GM12872 (cell line): ENCODE measurements at regions not wholly inside any gene's neighbourhood (a gene's known extent, or its start where the extent isn't known, plus 50 kb on each side); places are given as distances from the start of the nearest gene placed in this dataset.

Experiments used
- TF ChIP-seq, protein P1 (sequence below): IDR thresholded peaks from 3 replicates; pipeline ENCODE4 v1.5.1; 2011; ENCODE audit warnings: low read depth, mild to moderate bottlenecking, low read length, moderate library complexity; ENCODE audit not compliant: insufficient read depth

DNA sequence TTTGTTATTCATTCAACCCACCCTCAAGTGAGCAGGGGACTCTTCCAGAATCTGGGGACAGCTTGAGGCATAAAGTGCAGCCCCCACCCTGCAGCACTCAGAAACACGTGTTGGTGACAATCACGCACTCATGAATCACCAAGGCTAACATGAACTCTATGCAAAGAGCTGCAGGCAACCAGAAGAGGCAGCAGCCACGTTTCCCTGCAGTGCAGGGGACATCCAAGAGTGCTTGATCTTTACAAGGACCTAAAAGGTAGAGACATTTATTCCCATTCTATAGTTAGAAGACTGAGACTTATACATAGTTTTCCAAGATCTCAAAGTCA is 135.2 kb upstream of the GDF10 start:
- TF ChIP-seq, protein P1, sequence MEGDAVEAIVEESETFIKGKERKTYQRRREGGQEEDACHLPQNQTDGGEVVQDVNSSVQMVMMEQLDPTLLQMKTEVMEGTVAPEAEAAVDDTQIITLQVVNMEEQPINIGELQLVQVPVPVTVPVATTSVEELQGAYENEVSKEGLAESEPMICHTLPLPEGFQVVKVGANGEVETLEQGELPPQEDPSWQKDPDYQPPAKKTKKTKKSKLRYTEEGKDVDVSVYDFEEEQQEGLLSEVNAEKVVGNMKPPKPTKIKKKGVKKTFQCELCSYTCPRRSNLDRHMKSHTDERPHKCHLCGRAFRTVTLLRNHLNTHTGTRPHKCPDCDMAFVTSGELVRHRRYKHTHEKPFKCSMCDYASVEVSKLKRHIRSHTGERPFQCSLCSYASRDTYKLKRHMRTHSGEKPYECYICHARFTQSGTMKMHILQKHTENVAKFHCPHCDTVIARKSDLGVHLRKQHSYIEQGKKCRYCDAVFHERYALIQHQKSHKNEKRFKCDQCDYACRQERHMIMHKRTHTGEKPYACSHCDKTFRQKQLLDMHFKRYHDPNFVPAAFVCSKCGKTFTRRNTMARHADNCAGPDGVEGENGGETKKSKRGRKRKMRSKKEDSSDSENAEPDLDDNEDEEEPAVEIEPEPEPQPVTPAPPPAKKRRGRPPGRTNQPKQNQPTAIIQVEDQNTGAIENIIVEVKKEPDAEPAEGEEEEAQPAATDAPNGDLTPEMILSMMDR: no peak

DNA sequence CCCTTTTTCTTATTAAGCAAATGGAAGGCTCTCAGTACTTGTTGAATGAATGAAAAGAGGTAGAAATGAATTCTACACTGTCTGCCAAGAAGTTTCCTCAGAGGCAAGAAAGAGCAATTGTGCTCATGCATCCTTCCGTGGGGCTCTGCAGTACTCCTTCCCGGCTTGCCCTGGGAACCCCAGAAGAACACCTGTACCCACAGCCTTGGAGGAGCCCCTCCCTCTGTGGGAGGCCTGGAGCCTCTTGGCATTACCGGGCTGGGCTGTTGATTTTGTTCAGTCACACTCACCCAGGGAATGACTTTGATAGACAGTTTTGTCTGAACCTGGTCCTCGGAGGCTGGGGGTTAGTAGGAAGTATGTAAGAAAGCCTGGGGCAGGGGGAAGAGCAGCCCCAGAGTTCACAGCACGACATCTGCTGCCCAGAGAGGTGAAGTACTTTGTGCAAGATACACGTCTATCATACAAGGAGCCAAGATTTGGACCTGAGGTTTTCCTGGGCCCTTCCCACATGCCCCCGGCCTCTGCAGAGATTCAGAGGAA is 134.8 kb upstream of the GDF10 start:
- TF ChIP-seq, protein P1: no peak

DNA sequence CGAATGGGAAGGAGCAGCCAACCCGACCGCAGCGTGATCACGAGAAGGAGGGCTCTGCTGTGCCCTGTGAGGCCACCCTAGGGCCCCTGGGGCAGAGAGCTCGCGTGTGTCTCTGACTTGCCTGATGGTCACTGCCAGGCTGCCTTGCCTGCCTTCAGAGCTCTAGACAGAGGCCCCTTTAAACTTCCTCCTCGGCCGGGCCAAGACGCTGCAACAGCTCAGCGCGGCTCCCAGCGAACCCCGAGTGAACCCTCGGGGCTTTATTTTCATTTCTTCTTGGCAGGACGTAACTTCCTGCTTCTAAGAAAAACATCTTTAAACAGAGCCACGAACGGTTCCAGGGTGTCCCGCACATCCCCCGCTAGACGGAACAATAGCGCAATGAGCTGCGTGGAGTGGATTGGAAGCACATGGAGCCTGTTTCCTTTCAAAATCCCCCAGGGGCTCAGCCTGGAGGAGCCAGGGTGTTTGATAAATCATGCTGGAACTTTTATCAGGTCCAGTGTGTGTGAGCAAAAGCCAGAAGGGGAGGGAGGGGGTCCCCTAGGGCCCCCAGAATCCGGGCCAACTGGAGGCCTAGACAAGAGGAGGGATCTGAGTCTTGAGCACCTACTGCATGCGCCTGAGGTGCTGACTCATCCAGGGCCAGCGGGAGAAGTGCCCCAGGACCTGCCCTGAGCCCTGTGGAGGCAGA is 134.1 kb upstream of the GDF10 start:
- TF ChIP-seq, protein P1: no peak

- TF ChIP-seq, protein P1: no peak
Measured at GRCh38 chr10:47166405-47166777, 133.6 kb upstream of the GDF10 start.

DNA sequence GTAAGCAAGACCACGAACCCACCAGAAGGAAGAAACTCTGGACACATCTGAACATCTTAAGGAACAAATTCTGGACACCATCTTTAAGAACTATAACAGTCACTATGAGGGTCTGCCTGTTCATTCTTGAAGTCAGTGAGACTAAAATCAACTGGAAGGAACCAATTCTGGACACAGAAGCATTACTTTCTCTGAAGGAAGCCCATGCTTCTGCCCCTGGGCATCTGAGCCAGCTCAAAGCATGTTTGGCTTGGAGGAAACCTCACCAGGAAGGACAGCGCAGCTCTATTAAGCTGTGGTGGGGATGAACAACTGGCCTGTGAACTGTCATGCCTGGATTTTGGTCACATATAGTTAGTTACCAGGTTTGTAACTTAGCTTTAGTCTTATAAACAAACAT is 132.4 kb upstream of the GDF10 start:
- TF ChIP-seq, protein P1: no peak

DNA sequence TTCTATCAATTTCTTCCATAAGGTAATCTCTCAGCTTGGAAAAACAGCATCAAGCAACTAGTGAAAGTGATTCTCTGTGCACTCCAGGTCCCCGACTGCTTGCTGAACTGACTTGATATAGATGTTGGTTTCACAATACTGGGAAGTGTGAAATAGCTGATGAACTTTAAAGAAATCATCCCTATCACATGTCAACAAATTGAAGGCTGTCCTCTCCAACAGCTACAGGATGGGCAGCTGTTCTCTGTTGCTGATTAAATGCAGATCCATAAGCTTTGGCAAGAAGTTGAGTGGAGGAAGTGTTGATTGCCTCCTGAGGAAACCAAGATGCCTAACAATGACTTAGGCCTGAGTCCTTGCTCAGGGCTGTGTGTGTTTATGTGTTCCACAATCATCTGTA is 130.4 kb upstream of the GDF10 start:
- TF ChIP-seq, protein P1: no peak

DNA sequence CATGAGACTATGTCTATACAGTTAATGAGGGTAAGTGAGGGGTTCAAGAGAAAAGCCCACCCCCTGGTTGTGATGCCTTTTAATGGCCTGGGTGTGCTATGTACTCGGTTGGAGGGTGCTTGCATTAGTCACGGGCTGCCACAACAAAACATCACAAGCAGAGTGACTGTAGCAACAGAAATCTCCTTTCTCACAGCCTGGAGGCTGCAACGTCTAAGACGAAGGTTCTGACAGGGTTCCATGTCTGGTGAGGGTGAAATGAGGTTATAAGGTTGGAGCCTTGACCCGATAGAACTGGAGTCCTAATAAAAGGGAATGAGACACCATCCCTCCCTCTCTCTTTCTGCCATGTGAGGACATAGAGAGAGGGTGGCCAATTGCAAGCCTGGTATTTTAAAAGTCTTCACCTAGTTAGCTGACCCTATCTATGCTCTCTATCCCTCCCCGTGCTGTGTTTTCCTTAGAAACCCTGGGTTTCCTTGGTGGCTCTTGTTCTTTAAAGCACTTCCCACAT is 126.0 kb upstream of the GDF10 start:
- TF ChIP-seq, protein P1: no peak
